GM06990 (cell line): ENCODE measurements at regions not wholly inside any gene's neighbourhood (a gene's known extent, or its start where the extent isn't known, plus 50 kb on each side); places are given as distances from the start of the nearest gene placed in this dataset.

Experiments used
- DNase-seq: peaks from one replicate; pipeline ENCODE4 v3.0.0-alpha.2; 2011; ENCODE audit not compliant: insufficient read length; ENCODE audit errors: extremely low read depth
- H3K27me3 ChIP-seq: replicated peaks from 2 replicates; pipeline ENCODE4 v1.6.0; 2011; ENCODE audit warnings: low read length; ENCODE audit not compliant: control insufficient read depth, insufficient read depth
- H3K36me3 ChIP-seq: 2 replicates; pipeline ENCODE4 v1.5.1; 2011; ENCODE audit warnings: low read length; ENCODE audit not compliant: control insufficient read depth, insufficient read depth
- H3K4me3 ChIP-seq: replicated peaks from 2 replicates; pipeline ENCODE4 v1.5.1; 2011; ENCODE audit warnings: low read depth, mild to moderate bottlenecking, control low read depth, low read length
- CTCF ChIP-seq: IDR thresholded peaks from 2 replicates; pipeline ENCODE4 v1.5.1; 2011; ENCODE audit warnings: low read length, control low read depth, mild to moderate bottlenecking, inconsistent platforms; ENCODE audit not compliant: insufficient read depth, poor library complexity, severe bottlenecking

DNA sequence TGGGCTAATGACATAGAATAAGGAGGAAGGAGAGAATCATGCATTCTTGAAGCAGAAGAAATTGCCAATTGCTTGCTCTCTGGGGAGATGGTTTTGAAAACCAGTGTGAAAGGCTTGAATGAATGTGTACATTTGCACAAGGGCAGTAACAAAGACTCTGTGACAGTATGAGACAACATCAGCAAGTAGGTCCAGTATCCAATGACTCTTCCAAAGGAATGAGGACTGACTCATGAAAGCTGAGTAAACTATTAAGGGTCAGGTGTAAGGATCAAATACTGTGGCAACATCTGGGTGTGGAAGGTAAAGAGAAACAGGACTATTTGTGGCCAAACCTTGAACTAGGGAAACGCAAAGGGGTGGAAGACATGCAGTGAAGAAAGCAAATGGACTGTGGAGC is 886.0 kb upstream of the CHAC2 start:
- no peak for TF ChIP-seq CTCF
- no peak overlapping the region for H3K4me3 ChIP-seq
- H3K27me3 ChIP-seq = no peaks in the 10 kb centered on the region
- no peak for DNase-seq
- no peaks in the 10 kb centered on the region for H3K36me3 ChIP-seq

DNA sequence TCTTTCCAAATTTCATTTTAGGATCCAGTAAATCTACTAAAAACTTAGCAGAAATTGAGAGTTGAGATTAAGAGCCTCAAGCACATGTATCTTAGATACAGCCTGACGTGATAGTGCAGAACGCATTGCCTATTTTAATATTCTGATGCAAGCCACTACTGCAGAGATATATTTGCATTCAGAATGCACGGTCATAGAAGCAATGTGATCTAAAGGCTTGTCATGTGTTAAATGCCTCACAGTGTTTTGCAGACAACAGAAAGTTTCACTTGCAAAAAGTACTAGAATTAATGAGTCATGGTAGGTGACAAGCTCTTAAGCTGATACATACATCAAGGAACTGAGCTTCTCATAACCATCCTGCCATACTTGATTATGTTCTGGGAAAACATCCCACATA is 886.7 kb upstream of the CHAC2 start:
- no peaks in the 10 kb centered on the region for H3K36me3 ChIP-seq
- no peak overlapping the region for H3K4me3 ChIP-seq
- TF ChIP-seq CTCF = no peak
- no peak for DNase-seq
- no peaks in the 10 kb centered on the region for H3K27me3 ChIP-seq

DNA sequence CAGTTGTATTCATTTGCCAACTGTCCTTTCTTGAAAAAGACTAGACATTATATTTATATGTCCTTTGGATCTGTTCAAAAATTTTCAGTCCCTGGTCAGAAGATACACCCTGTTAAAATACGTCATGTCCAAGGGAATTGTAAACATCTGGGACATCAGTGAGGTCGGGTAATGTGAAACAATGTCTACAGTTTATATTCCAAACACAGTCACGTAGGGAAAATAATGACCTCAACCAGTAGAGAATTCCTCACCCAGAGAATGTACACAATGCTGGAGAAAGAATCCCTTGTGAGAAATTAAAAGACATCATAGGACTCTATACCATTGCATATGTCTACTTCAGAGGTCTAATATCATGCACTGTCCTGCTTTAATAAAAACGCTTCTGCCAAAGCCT is 888.0 kb upstream of the CHAC2 start:
- no peaks in the 10 kb centered on the region for H3K27me3 ChIP-seq
- H3K4me3 ChIP-seq = no peak overlapping the region
- DNase-seq = no peak
- H3K36me3 ChIP-seq = no peaks in the 10 kb centered on the region
- no peak for TF ChIP-seq CTCF

- TF ChIP-seq CTCF = no peak
- DNase-seq = no peak
- Histone ChIP-seq H3K4me3 (no peak overlapping the region), H3K36me3 (no peaks in the 10 kb centered on the region), H3K27me3 (no peaks in the 10 kb centered on the region)
Measured at GRCh38 chr2:52877703-52878102, 889.9 kb upstream of the CHAC2 start.

GRCh38 chr2:52874466-52875106 is 893.0 kb upstream of the CHAC2 start:
- no peak overlapping the region for H3K4me3 ChIP-seq
- H3K36me3 ChIP-seq = no peaks in the 10 kb centered on the region
- no peak for DNase-seq
- TF ChIP-seq CTCF = no peak
- H3K27me3 ChIP-seq = no peaks in the 10 kb centered on the region

GRCh38 chr2:52862801-52863200 is 904.8 kb upstream of the CHAC2 start:
- no peak for TF ChIP-seq CTCF
- no peak for DNase-seq
- Histone ChIP-seq H3K4me3 (no peak overlapping the region), H3K27me3 (no peaks in the 10 kb centered on the region), H3K36me3 (no peaks in the 10 kb centered on the region)
